Upper lobe of left lung (tissue), 6 donors: ENCODE measurements at regions not wholly inside any gene's neighbourhood (a gene's known extent, or its start where the extent isn't known, plus 50 kb on each side); places are given as distances from the start of the nearest gene placed in this dataset.

ENCODE experiments used
- ATAC-seq, 2 donors: fragments of 200-7000 bp; cut with Tn5 transposase; one replicate each; pipeline ENCODE4 v1.9.1; 2022; ENCODE audit warnings: mild to moderate bottlenecking in 2 of 2, moderate library complexity in 2 of 2; ENCODE audit not compliant: low FRiP score in 2 of 2
- DNase-seq, 2 donors: peaks; one replicate each; pipeline ENCODE4 v3.0.0-alpha.2; 2019 to 2020
- H3K27ac ChIP-seq, 4 donors: fragments of 200-600 bp; sonication (generic); one replicate each; pipeline ENCODE4 v1.5.1; 2016 to 2019
- H3K27me3 ChIP-seq, 4 donors: fragments of 200-600 bp; sonication (generic); one replicate each; pipeline ENCODE4 v1.5.1; 2017 to 2019
- H3K36me3 ChIP-seq, 4 donors: fragments of 200-600 bp; sonication (generic); one replicate each; pipeline ENCODE4 v1.5.1; 2016 to 2019
- H3K4me1 ChIP-seq, 4 donors: fragments of 200-600 bp; sonication (generic); one replicate each; pipeline ENCODE4 v1.5.1; 2018 to 2019
- H3K4me3 ChIP-seq, 4 donors: fragments of 200-600 bp; sonication (generic); one replicate each; pipeline ENCODE4 v1.5.1; 2017 to 2019; ENCODE audit warnings: mild to moderate bottlenecking in 2 of 4, moderate library complexity in 1 of 4
- H3K9me3 ChIP-seq, 4 donors: fragments of 200-600 bp; sonication (generic); one replicate each; pipeline ENCODE4 v1.5.1; 2018 to 2019
- EP300 ChIP-seq, 4 donors: sonication (generic); formaldehyde crosslinking; IDR thresholded peaks; one replicate each; pipeline ENCODE4 v1.5.1; 2017; ENCODE audit warnings: antibody characterized with exemption in 4 of 4, control low read depth in 2 of 4
- POLR2A ChIP-seq, 4 donors: fragments of 450-650 bp; IDR thresholded peaks; one replicate each; pipeline ENCODE4 v1.5.1; 2016 to 2017; ENCODE audit warnings: antibody characterized with exemption in 4 of 4, mild to moderate bottlenecking in 2 of 4
- POLR2AphosphoS5 ChIP-seq, 2 donors: sonication (generic); formaldehyde crosslinking; IDR thresholded peaks; one replicate each; pipeline ENCODE4 v1.5.1; 2017; ENCODE audit warnings: antibody characterized with exemption in 2 of 2
- WGBS, 2 donors: methylation state at CpG; one replicate each; pipeline ENCODE4 v1.1.5; 2017 to 2018; 5-methylcytosine and 5-hydroxymethylcytosine counted together
- TF ChIP-seq, protein P1 (sequence below), 6 experiments: fragments of 450-650 bp in 4 of 6; fragments of 200-600 bp in 2 of 6; sonication (generic) in 2 of 6; IDR thresholded peaks; one replicate each; pipeline ENCODE4 v1.5.1; 2016 to 2019; ENCODE audit warnings: antibody characterized with exemption in 6 of 6
- donor health status: DM: no; HTN: no; CAD: no; lungs with moderate emphysema.
- donor health status: DM: no; HTN: yes; CAD: no; lungs with severe emphysema.

DNA sequence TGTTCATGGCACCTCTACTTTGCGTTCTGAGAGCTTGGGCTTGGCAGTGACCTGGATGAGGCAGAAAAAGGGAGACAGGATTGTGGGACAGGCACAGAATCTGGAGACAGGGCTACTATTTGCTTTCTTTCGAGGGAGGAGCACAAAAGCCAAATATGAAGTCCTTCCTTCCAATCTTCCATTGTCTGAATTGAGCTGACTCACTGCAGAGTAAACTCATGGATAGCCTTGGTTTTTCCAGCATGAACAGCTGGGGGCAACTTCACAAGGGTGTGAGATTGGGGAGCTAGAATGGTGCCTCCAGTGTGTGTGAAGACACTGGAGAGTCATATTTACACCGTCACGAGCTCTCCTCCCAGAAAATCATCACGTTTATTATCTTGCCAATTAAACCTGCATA, 55.6 kb upstream of the NRP1 start:
- Histone ChIP-seq H3K36me3 (no peaks in the 10 kb centered on the region), H3K4me1 (no peaks in the 10 kb centered on the region), H3K4me3 (no peak overlapping the region), H3K27ac (no peak overlapping the region), H3K27me3 (no peaks in the 10 kb centered on the region), H3K9me3 (no peaks in the 10 kb centered on the region)
- DNase-seq (no peak), ATAC-seq (no peak)
- 87 to 89% methylated on average over 5 of the region's 5 CpGs for WGBS, 2 donors
- TF ChIP-seq POLR2AphosphoS5 (IDR thresholded peaks at IDR 0.05) = no peak
- TF ChIP-seq EP300 (IDR thresholded peaks at IDR 0.05) = no peak
- TF ChIP-seq, protein P1, sequence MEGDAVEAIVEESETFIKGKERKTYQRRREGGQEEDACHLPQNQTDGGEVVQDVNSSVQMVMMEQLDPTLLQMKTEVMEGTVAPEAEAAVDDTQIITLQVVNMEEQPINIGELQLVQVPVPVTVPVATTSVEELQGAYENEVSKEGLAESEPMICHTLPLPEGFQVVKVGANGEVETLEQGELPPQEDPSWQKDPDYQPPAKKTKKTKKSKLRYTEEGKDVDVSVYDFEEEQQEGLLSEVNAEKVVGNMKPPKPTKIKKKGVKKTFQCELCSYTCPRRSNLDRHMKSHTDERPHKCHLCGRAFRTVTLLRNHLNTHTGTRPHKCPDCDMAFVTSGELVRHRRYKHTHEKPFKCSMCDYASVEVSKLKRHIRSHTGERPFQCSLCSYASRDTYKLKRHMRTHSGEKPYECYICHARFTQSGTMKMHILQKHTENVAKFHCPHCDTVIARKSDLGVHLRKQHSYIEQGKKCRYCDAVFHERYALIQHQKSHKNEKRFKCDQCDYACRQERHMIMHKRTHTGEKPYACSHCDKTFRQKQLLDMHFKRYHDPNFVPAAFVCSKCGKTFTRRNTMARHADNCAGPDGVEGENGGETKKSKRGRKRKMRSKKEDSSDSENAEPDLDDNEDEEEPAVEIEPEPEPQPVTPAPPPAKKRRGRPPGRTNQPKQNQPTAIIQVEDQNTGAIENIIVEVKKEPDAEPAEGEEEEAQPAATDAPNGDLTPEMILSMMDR (IDR thresholded peaks at IDR 0.05) = no peak
- TF ChIP-seq POLR2A (IDR thresholded peaks at IDR 0.05) = no peak

DNA sequence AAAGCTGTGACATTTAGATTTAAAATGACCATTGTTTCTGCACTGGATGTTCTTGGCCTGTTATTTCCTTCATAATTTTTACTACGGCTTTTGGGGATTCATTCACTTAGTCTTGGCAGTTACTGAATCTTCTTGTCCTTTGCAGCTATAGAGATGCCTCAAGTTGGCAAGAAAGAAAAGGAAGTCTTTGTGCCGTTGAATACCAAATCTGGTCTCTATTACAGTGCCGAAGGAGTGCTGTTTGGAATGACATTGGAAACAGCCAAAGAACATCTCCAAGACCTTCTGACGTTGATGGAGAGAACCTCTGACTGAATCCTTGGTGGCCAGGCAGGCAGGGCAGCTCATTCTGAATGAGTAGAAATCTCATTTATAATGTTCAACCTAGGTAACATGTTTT, 54.3 kb upstream of the NRP1 start:
- no peaks in the 10 kb centered on the region for H3K36me3 ChIP-seq
- H3K9me3 ChIP-seq = no peaks in the 10 kb centered on the region
- ATAC-seq (no peak), DNase-seq (no peak)
- TF ChIP-seq POLR2A (IDR thresholded peaks at IDR 0.05) = no peak
- no peak for TF ChIP-seq EP300 (IDR thresholded peaks at IDR 0.05)
- TF ChIP-seq POLR2AphosphoS5 (IDR thresholded peaks at IDR 0.05) = no peak
- TF ChIP-seq, protein P1 (IDR thresholded peaks at IDR 0.05) = no peak
- H3K4me1 ChIP-seq = no peaks in the 10 kb centered on the region
- H3K4me3 ChIP-seq = no peak overlapping the region
- no peak overlapping the region for H3K27ac ChIP-seq
- H3K27me3 ChIP-seq = no peaks in the 10 kb centered on the region
- WGBS, 2 donors = 85 to 89% methylated on average over 4 of the region's 4 CpGs

DNA sequence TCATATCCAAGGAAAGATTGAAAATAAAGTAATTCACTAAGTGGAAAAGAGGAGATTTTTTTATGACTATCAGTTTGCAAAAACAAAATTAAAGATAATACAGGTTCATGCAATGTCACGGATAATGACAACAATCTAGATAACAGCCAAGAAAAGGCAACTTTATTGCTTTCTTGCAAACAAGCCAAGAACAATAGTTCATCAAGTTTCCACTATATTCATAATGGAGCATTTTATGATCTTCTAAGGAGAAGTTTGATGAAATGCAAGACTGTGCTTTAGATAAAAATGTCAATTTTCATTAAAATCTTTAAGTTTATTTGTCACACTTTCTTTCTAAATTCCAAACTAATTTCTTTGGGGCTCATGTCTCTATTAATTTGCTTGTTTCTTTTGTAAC, 53.9 kb upstream of the NRP1 start:
- no peaks in the 10 kb centered on the region for H3K4me1 ChIP-seq
- H3K27ac ChIP-seq = no peak overlapping the region
- no peak for TF ChIP-seq POLR2A (IDR thresholded peaks at IDR 0.05)
- TF ChIP-seq, protein P1 (IDR thresholded peaks at IDR 0.05) = no peak
- TF ChIP-seq EP300 (IDR thresholded peaks at IDR 0.05) = no peak
- no peak for TF ChIP-seq POLR2AphosphoS5 (IDR thresholded peaks at IDR 0.05)
- DNase-seq (no peak), ATAC-seq (no peak)
- no peaks in the 10 kb centered on the region for H3K36me3 ChIP-seq
- no peak overlapping the region for H3K4me3 ChIP-seq
- no peaks in the 10 kb centered on the region for H3K9me3 ChIP-seq
- no peaks in the 10 kb centered on the region for H3K27me3 ChIP-seq
- WGBS, 2 donors = 96 to 100% methylated on average over 1 of the region's 1 CpG

DNA sequence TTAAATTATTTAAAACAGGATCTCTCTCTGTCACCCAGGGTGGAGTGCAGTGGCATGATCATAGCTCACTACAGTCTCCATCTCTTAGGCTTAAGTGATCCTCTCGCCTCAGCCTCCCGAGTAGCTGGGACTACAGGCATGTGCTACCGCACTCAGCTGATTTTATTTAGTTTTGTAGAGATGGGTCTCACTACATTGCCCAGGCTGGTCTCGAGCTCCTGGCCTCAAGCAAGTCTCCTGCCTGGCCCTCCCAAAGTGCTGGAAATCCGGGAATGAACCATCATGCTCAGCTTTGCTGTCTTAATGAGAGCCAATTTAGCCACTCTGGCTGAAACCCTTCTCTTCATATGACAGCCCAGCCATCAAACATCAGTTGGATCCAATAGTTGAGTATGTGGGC, 53.3 kb upstream of the NRP1 start:
- Histone ChIP-seq H3K27me3 (no peaks in the 10 kb centered on the region), H3K4me1 (no peaks in the 10 kb centered on the region), H3K4me3 (no peak overlapping the region), H3K27ac (no peak overlapping the region), H3K36me3 (no peaks in the 10 kb centered on the region), H3K9me3 (no peaks in the 10 kb centered on the region)
- TF ChIP-seq EP300 (IDR thresholded peaks at IDR 0.05) (no peak), POLR2A (IDR thresholded peaks at IDR 0.05) (no peak), POLR2AphosphoS5 (IDR thresholded peaks at IDR 0.05) (no peak)
- TF ChIP-seq, protein P1 (IDR thresholded peaks at IDR 0.05) = no peak
- 91 to 94% methylated on average over 5 of the region's 5 CpGs for WGBS, 2 donors
- DNase-seq (no peak), ATAC-seq (no peak)

DNA sequence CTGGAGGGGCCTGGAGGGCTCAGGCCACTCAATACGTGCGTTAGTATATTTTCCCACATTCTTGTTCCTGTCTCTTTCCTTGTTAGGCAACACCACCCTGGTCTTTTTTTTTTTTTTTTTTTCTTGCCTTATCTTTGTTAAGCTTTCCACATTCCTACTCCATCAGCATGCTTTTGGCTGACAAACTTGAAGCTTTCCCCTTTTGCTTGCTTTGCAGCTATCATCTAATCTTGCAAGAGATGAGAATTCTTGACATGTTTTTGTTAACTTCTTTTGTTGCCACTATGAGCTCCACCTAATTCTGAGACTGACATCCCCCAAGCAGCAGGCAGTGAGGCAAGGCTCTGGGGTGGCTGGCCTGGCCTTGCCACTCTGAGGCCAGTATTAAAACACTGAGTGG, 52.5 kb upstream of the NRP1 start:
- no peak overlapping the region for H3K27ac ChIP-seq
- DNase-seq = peak in 1 of 2 donors; percentile 10
- no peak for TF ChIP-seq EP300 (IDR thresholded peaks at IDR 0.05)
- TF ChIP-seq POLR2A (IDR thresholded peaks at IDR 0.05) = no peak
- TF ChIP-seq, protein P1 (IDR thresholded peaks at IDR 0.05) = no peak
- TF ChIP-seq POLR2AphosphoS5 (IDR thresholded peaks at IDR 0.05) = no peak
- no peaks in the 10 kb centered on the region for H3K9me3 ChIP-seq
- H3K36me3 ChIP-seq = no peaks in the 10 kb centered on the region
- no peak for ATAC-seq
- no peak overlapping the region for H3K4me3 ChIP-seq
- H3K4me1 ChIP-seq = no peaks in the 10 kb centered on the region
- no peaks in the 10 kb centered on the region for H3K27me3 ChIP-seq
- WGBS, 2 donors = 73 to 78% methylated on average over 2 of the region's 2 CpGs
